SK-N-SH (cell line): ENCODE measurements at regions not wholly inside any gene's neighbourhood (a gene's known extent, or its start where the extent isn't known, plus 50 kb on each side); places are given as distances from the start of the nearest gene placed in this dataset.

Source experiments
- CTCF ChIA-PET: fragments of 300-600, 350-600 bp; formaldehyde crosslinking; extraction: SDS; loops from one replicate; lab custom pipeline; 2021; lab: Yijun Ruan, JAX
- POLR2A ChIA-PET: fragments of 350-600 bp; sonication (Branson Sonifier 250); formaldehyde crosslinking; extraction: SDS; loops from one replicate; lab custom pipeline; 2020; ENCODE audit warnings: antibody characterized with exemption, inconsistent platforms; lab: Yijun Ruan, JAX
- DNase-seq: peaks from one replicate; pipeline ENCODE4 v3.0.0; 2012
- H2AFZ ChIP-seq: fragments of 200-600 bp; sonication (generic); 2 replicates; pipeline ENCODE4 v1.8.1; 2016; ENCODE audit warnings: antibody characterized with exemption, mild to moderate bottlenecking, low read depth
- H3F3A ChIP-seq: fragments of 200-600 bp; sonication (generic); replicated peaks from 2 replicates; pipeline ENCODE3; 2016; ENCODE audit warnings: antibody characterized with exemption, mild to moderate bottlenecking; ENCODE audit not compliant: insufficient read depth
- H3K27ac ChIP-seq, 2 experiments: fragments of 200-500 bp in 1 of 2; fragments of 200-600 bp in 1 of 2; sonication (Bioruptor generic) in 1 of 2; sonication (generic), shearing (Covaris generic) in 1 of 2; 2 replicates each; pipeline versions ENCODE4 v1.5.1 to v1.6.1; 2014 to 2016; ENCODE audit warnings: low read depth in 2 of 2, inconsistent platforms in 1 of 2, low read length in 1 of 2, mild to moderate bottlenecking in 1 of 2, mixed read lengths in 1 of 2
- H3K27me3 ChIP-seq: fragments of 200-600 bp; sonication (generic), shearing (Covaris generic); 2 replicates; pipeline ENCODE4 v1.6.1; 2016; ENCODE audit warnings: mixed run types; ENCODE audit not compliant: insufficient read depth
- H3K36me3 ChIP-seq, 2 experiments: fragments of 200-500 bp in 1 of 2; fragments of 200-600 bp in 1 of 2; sonication (Bioruptor generic) in 1 of 2; sonication (generic) in 1 of 2; replicated peaks in 1 of 2; 2 replicates each; pipeline versions ENCODE3 to v1.5.1; 2014 to 2016; ENCODE audit warnings: low read length in 1 of 2, mild to moderate bottlenecking in 1 of 2; ENCODE audit not compliant: insufficient read depth in 2 of 2, control insufficient read depth in 1 of 2
- H3K4me1 ChIP-seq, 2 experiments: fragments of 200-500 bp in 1 of 2; fragments of 200-600 bp in 1 of 2; sonication (Bioruptor generic) in 1 of 2; sonication (generic), shearing (Covaris generic) in 1 of 2; 2 replicates each; pipeline versions ENCODE4 v1.5.1 to v1.6.1; 2014 to 2016; ENCODE audit warnings: low read depth in 1 of 2, low read length in 1 of 2, mixed run types in 1 of 2; ENCODE audit not compliant: insufficient read depth in 2 of 2, control insufficient read depth in 1 of 2
- H3K4me2 ChIP-seq: fragments of 200-600 bp; sonication (generic), shearing (Covaris generic); 2 replicates; pipeline ENCODE4 v1.6.1; 2017; ENCODE audit warnings: mixed run types
- H3K4me3 ChIP-seq, 2 experiments: fragments of 200-500 bp in 1 of 2; fragments of 200-600 bp in 1 of 2; sonication (Bioruptor generic) in 1 of 2; sonication (generic), shearing (Covaris generic) in 1 of 2; 2 replicates each; pipeline versions ENCODE4 v1.5.1 to v1.8.1; 2014 to 2016; ENCODE audit warnings: low read depth in 2 of 2, inconsistent platforms in 1 of 2, low read length in 1 of 2, mild to moderate bottlenecking in 1 of 2, mixed read lengths in 1 of 2, moderate library complexity in 1 of 2
- H3K79me2 ChIP-seq: fragments of 200-600 bp; sonication (generic); 2 replicates; pipeline ENCODE4 v1.8.1; 2017; ENCODE audit warnings: mild to moderate bottlenecking; ENCODE audit not compliant: insufficient read depth
- H3K9ac ChIP-seq: fragments of 200-600 bp; sonication (generic); 2 replicates; pipeline ENCODE4 v1.6.1; 2017; ENCODE audit warnings: mixed run types
- H3K9me2 ChIP-seq: fragments of 200-600 bp; sonication (generic); 2 replicates; pipeline ENCODE4 v1.6.1; 2017; ENCODE audit warnings: mixed run types
- H3K9me3 ChIP-seq: fragments of 200-600 bp; sonication (generic); 2 replicates; pipeline ENCODE4 v1.6.1; 2017; ENCODE audit warnings: mixed run types, mild to moderate bottlenecking, moderate library complexity
- H4K20me1 ChIP-seq: fragments of 200-600 bp; sonication (generic); 2 replicates; pipeline ENCODE4 v1.6.1; 2017; ENCODE audit warnings: mild to moderate bottlenecking, mixed run types; ENCODE audit not compliant: insufficient read depth
- EP300 ChIP-seq, 2 experiments: IDR thresholded peaks; 2 replicates each; pipeline versions ENCODE4 v1.4.0 to v1.6.1; 2012; ENCODE audit warnings: borderline replicate concordance in 1 of 2, low read depth in 1 of 2, low read length in 1 of 2
- FOXJ3 ChIP-seq: sonication (generic); formaldehyde crosslinking; IDR thresholded peaks from 2 replicates; pipeline ENCODE4 v1.5.1; 2020; ENCODE audit warnings: mild to moderate bottlenecking, missing genetic modification reagents
- FOXM1 ChIP-seq: IDR thresholded peaks from 2 replicates; pipeline ENCODE4 v1.4.0; 2012; ENCODE audit warnings: low read depth, mild to moderate bottlenecking
- GABPA ChIP-seq: IDR thresholded peaks from 2 replicates; pipeline ENCODE4 v1.4.0; 2012; ENCODE audit warnings: low read depth, mild to moderate bottlenecking
- JUND ChIP-seq: IDR thresholded peaks from 2 replicates; pipeline ENCODE4 v1.4.0; 2012
- MAX ChIP-seq: IDR thresholded peaks from 2 replicates; pipeline ENCODE4 v1.4.0; 2012; ENCODE audit warnings: low read depth
- NFIC ChIP-seq: IDR thresholded peaks from 2 replicates; pipeline ENCODE4 v1.4.0; 2012; ENCODE audit warnings: borderline replicate concordance
- NRF1 ChIP-seq: IDR thresholded peaks from 2 replicates; pipeline ENCODE4 v1.6.1; 2012; ENCODE audit warnings: low read depth, mild to moderate bottlenecking, low read length
- POLR2AphosphoS5 ChIP-seq: IDR thresholded peaks from 2 replicates; pipeline ENCODE4 v1.6.1; 2012; ENCODE audit warnings: low read depth, low read length
- RAD21 ChIP-seq: IDR thresholded peaks from 2 replicates; pipeline ENCODE4 v1.6.1; 2012; ENCODE audit warnings: mild to moderate bottlenecking, low read length
- RCOR1 ChIP-seq: fragments of 150-350 bp; IDR thresholded peaks from 2 replicates; pipeline ENCODE4 v1.6.1; 2017; ENCODE audit warnings: antibody characterized with exemption, low read length
- REST ChIP-seq: IDR thresholded peaks from 2 replicates; pipeline ENCODE4 v1.6.1; 2012; ENCODE audit warnings: mild to moderate bottlenecking, low read depth, low read length, moderate library complexity
- RXRA ChIP-seq: IDR thresholded peaks from 2 replicates; pipeline ENCODE4 v1.4.0; 2012; ENCODE audit warnings: low read depth, mild to moderate bottlenecking, borderline replicate concordance
- TAF1 ChIP-seq: IDR thresholded peaks from 2 replicates; pipeline ENCODE4 v1.6.1; 2012; ENCODE audit warnings: low read depth, mild to moderate bottlenecking, low read length, moderate library complexity, borderline replicate concordance
- TEAD4 ChIP-seq: IDR thresholded peaks from 2 replicates; pipeline ENCODE4 v1.4.0; 2012; ENCODE audit warnings: mild to moderate bottlenecking, borderline replicate concordance; ENCODE audit not compliant: insufficient read depth
- WGBS: methylation state at CpG from one replicate; pipeline ENCODE4 v1.1.6; 2017; ENCODE audit warnings: low lambda C conversion rate; 5-methylcytosine and 5-hydroxymethylcytosine counted together

GRCh38 chr17:34151102-34151501, 104.0 kb upstream of the CCL2 start:
- Histone ChIP-seq H4K20me1 (no peaks in the 10 kb centered on the region), H3K27me3 (no peaks in the 10 kb centered on the region), H3K9me3 (no peaks in the 10 kb centered on the region), H3K4me2 (no peak overlapping the region), H2AFZ (no peak overlapping the region), H3K79me2 (no peaks in the 10 kb centered on the region), H3K4me3 (no peak overlapping the region), H3K9me2 (no peaks in the 10 kb centered on the region), H3K27ac (no peak overlapping the region), H3F3A (no peaks in the 10 kb centered on the region), H3K4me1 (peaks cover 0 to 3% of the 10 kb centered on the region in 2 experiments; a peak in 1 of 4 replicates), H3K9ac (no peak overlapping the region), H3K36me3 (no peaks in the 10 kb centered on the region)
- CTCF ChIA-PET = interaction anchor here (1.8 to 7.1 kb wide), 3 partner anchors 20 to 372 kb away, joined by 8 to 31 read pairs (median 14); no protein-coding TSS in a partner anchor
- TF ChIP-seq POLR2AphosphoS5 = no peak
- no peak for TF ChIP-seq TAF1
- no peak for TF ChIP-seq NFIC
- TF ChIP-seq RAD21 = no peak
- TF ChIP-seq TEAD4 = no peak
- TF ChIP-seq FOXM1 = no peak
- no peak for TF ChIP-seq FOXJ3 (CRISPR knock-in tag)
- no peak for TF ChIP-seq GABPA
- TF ChIP-seq REST = no peak
- no peak for TF ChIP-seq RXRA
- DNase-seq = no peak
- POLR2A ChIA-PET = no interaction called here
- WGBS = 12% methylated on average over 2 of the region's 2 CpGs

- no peak overlapping the region for H3K27ac ChIP-seq
- no peak overlapping the region for H2AFZ ChIP-seq
- no peak overlapping the region for H3K4me2 ChIP-seq
- no peak overlapping the region for H3K9ac ChIP-seq
- H4K20me1 ChIP-seq = no peaks in the 10 kb centered on the region
- no peaks in the 10 kb centered on the region for H3K36me3 ChIP-seq
- H3K27me3 ChIP-seq = no peaks in the 10 kb centered on the region
- POLR2A ChIA-PET = interaction anchor here (0.5 to 1.4 kb wide), 2 partner anchors 10 to 29 kb away, joined by 3 read pairs; no protein-coding TSS in a partner anchor
- no peaks in the 10 kb centered on the region for H3K79me2 ChIP-seq
- CTCF ChIA-PET = interaction anchor here (0.7 to 8.0 kb wide), 12 partner anchors 7 to 428 kb away, joined by 3 to 59 read pairs (median 4); no protein-coding TSS in a partner anchor
- 71% methylated on average over 6 of the region's 6 CpGs for WGBS
- TF ChIP-seq NRF1 = no peak
- no peak for TF ChIP-seq GABPA
- TF ChIP-seq MAX = no peak
- no peak for TF ChIP-seq JUND
- TF ChIP-seq EP300 (IDR thresholded peaks at IDR 0.05; ENCODE audit: borderline replicate concordance in 1 of 2, low read depth in 1 of 2, low read length in 1 of 2) = no peak
- TF ChIP-seq RCOR1 = no peak
- no peak for TF ChIP-seq TEAD4
- no peak for TF ChIP-seq NFIC
- no peaks in the 10 kb centered on the region for H3K9me3 ChIP-seq
- H3F3A ChIP-seq = no peaks in the 10 kb centered on the region
- no peak overlapping the region for H3K4me3 ChIP-seq
- no peak for DNase-seq
- peaks cover 0 to 3% of the 10 kb centered on the region in 2 experiments; a peak in 1 of 4 replicates for H3K4me1 ChIP-seq
- no peaks in the 10 kb centered on the region for H3K9me2 ChIP-seq
These were observed 101.1 kb upstream of the CCL2 start for GRCh38 chr17:34153991-34154390.
